NCI-H526 (cell line): ENCODE measurements at regions not wholly inside any gene's neighbourhood (a gene's known extent, or its start where the extent isn't known, plus 50 kb on each side); places are given as distances from the start of the nearest gene placed in this dataset.

Experiments used
- DNase-seq, 2 experiments: peaks; one replicate each; lab custom pipeline; 2025; lab: John Stamatoyannopoulos, UW

- DNase-seq, result no peak
Observed at GRCh38 chr22:47398921-47399790, 636.7 kb downstream of the TBC1D22A start.

- no peak for DNase-seq
Observed at GRCh38 chr22:47398491-47398890, 636.0 kb downstream of the TBC1D22A start.

- no peak for DNase-seq
Observed at GRCh38 chr22:47397673-47398072, 635.2 kb downstream of the TBC1D22A start.

GRCh38 chr22:47396515-47396914, 634.1 kb downstream of the TBC1D22A start:
- DNase-seq, result no peak

- DNase-seq, result no peak
Observed at GRCh38 chr22:47396105-47396504, 633.7 kb downstream of the TBC1D22A start.

GRCh38 chr22:47395481-47395880, 633.0 kb downstream of the TBC1D22A start:
- DNase-seq, result no peak

- DNase-seq, result no peak
Observed at GRCh38 chr22:47394504-47395440, 632.3 kb downstream of the TBC1D22A start.

GRCh38 chr22:47393191-47393590, 630.7 kb downstream of the TBC1D22A start:
- DNase-seq, result no peak

- no peak for DNase-seq
Observed at GRCh38 chr22:47392729-47393128, 630.3 kb downstream of the TBC1D22A start.

- DNase-seq, result no peak
Observed at GRCh38 chr22:47392054-47392347, 629.6 kb downstream of the TBC1D22A start.

GRCh38 chr22:47391169-47392053, 629.0 kb downstream of the TBC1D22A start:
- DNase-seq, result no peak

GRCh38 chr22:47390026-47390970, 627.8 kb downstream of the TBC1D22A start:
- DNase-seq, result no peak

- DNase-seq, result no peak
Observed at GRCh38 chr22:47389201-47389600, 626.8 kb downstream of the TBC1D22A start.

- no peak for DNase-seq
Observed at GRCh38 chr22:47388778-47389177, 626.3 kb downstream of the TBC1D22A start.

- DNase-seq, result no peak
Observed at GRCh38 chr22:47388331-47388730, 625.9 kb downstream of the TBC1D22A start.

GRCh38 chr22:47386812-47387510, 624.5 kb downstream of the TBC1D22A start:
- DNase-seq, result no peak

GRCh38 chr22:47384977-47385376, 622.5 kb downstream of the TBC1D22A start:
- DNase-seq, result no peak

GRCh38 chr22:47382164-47382890, 619.9 kb downstream of the TBC1D22A start:
- no peak for DNase-seq

- no peak for DNase-seq
Observed at GRCh38 chr22:47381240-47381639, 618.8 kb downstream of the TBC1D22A start.

GRCh38 chr22:47380692-47381091, 618.2 kb downstream of the TBC1D22A start:
- DNase-seq, result no peak
